ENCODE measurements at regions not wholly inside any gene's neighbourhood (a gene's known extent, or its start where the extent isn't known, plus 50 kb on each side); places are given as distances from the start of the nearest gene placed in this dataset.
"Not testable (repeated sequence)": the region's sequence is repeated elsewhere in the genome, so short reads cannot be mapped to it uniquely, and the experiment has no call there.

GRCh38 chr1:229018674-229019295, 252.1 kb upstream of the RAB4A start:
- no peak overlapping the region for H3K4me3 ChIP-seq (ENCODE audit: low read depth, low read length)
- no peak for DNase-seq (ENCODE audit: low read depth)
- no peak for TF ChIP-seq CTCF (conservative IDR thresholded peaks at IDR 0.05; ENCODE audit: low read depth, low read length)

- no peak for TF ChIP-seq CTCF (conservative IDR thresholded peaks at IDR 0.05; ENCODE audit: low read depth, low read length)
- H3K4me3 ChIP-seq (ENCODE audit: low read depth, low read length): no peak overlapping the region
- no peak for DNase-seq (ENCODE audit: low read depth)
Observed at GRCh38 chr1:229019663-229020271, 251.1 kb upstream of the RAB4A start.

- not testable (repeated sequence) for H3K4me3 ChIP-seq (ENCODE audit: low read depth, low read length); DNase-seq (ENCODE audit: low read depth)
Observed at GRCh38 chr1:229021034-229021433, 249.9 kb upstream of the RAB4A start.

- no peak for DNase-seq (ENCODE audit: low read depth)
- no peak overlapping the region for H3K4me3 ChIP-seq (ENCODE audit: low read depth, low read length)
- no peak for TF ChIP-seq CTCF (conservative IDR thresholded peaks at IDR 0.05; ENCODE audit: low read depth, low read length)
Observed at GRCh38 chr1:229022595-229023333, 248.1 kb upstream of the RAB4A start.

- DNase-seq (ENCODE audit: low read depth): no peak
- H3K4me3 ChIP-seq (ENCODE audit: low read depth, low read length): no peak overlapping the region
- TF ChIP-seq CTCF (conservative IDR thresholded peaks at IDR 0.05; ENCODE audit: low read depth, low read length): no peak
Observed at GRCh38 chr1:229023651-229024300, 247.1 kb upstream of the RAB4A start.

- DNase-seq (ENCODE audit: low read depth): peak; percentile 35
- H3K4me3 ChIP-seq (ENCODE audit: low read depth, low read length): no peak overlapping the region
Observed at GRCh38 chr1:229024528-229025130, 246.3 kb upstream of the RAB4A start.

More at GRCh38 chr1:229024528-229025130, 246.3 kb upstream of the RAB4A start:
- TF ChIP-seq CTCF (conservative IDR thresholded peaks at IDR 0.05; ENCODE audit: low read depth, low read length): no peak
